NCI-H2081 treated with DMSO at 0.1 percent for 48 hours (cell line): ENCODE measurements at regions not wholly inside any gene's neighbourhood (a gene's known extent, or its start where the extent isn't known, plus 50 kb on each side); places are given as distances from the start of the nearest gene placed in this dataset.
"Not testable (repeated sequence)": the region's sequence is repeated elsewhere in the genome, so short reads cannot be mapped to it uniquely, and the experiment has no call there.

Source experiments
- DNase-seq: peaks from one replicate; lab custom pipeline; 2025; lab: John Stamatoyannopoulos, UW

DNA sequence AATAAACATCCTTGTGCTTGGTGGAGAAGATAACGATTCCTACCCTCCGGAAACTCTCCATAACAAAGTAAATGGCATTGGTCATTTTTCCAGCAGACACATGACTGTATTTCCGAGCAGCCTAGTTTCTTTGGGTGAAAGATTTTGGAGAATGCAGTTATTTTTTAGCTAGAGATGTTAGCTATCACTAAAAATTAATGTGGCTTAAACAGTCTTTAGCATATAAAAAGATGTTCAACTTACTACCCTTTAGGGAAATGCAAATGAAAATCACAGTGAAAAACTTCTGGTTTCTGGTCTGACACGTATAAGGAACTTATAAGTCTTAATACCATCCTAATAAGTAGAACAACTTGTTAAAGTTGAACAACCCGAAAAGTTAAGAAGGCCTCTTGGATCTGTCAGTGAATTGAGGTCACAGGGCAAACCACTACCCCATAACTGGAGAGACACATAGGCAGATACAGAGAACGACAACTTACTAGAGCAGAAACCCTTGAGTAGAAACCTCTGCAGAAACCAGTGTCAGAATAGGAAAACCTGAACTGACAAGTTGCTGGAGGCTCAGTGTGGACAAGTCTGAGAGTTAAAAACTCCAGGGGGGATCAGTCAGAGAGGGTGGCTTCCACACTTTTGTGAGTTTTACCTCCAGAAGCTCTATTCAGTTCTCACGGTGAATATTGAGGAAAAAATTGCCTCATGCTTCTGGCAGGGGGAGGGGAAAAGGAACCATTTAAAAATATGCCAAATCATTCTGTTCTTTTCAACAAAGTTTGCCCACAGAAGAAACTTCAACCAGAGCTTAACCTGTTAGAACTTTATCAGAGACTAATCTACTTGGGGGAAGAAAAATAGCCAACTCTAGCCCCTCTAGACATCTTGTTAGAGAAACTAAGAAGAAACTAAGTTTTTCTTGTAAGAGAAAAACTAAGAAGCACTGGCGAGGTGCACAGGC, 325.2 kb upstream of the RPS23 start:
- no peak for DNase-seq

GRCh38 chr5:82601861-82602260, 323.7 kb upstream of the RPS23 start:
- DNase-seq = no peak

GRCh38 chr5:82601077-82601476, 322.9 kb upstream of the RPS23 start:
- no peak for DNase-seq

DNA sequence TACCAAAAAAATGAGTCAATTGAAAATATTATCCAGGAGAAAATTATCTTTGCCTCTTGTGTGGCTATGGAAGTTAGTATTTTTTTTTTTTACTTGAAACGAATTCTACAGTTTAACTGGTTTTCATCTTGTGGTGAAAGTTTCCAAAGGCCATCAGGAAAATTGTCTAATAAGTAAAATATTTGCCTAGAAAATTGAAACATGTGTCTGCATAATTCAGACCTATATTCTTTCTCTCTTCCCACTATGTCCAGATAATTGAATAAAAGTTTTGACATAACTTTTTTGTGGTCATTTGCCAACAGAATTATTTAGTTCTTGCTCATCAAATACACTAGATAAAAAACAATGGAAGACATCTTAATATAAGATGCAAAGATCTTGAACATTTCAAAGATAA, 321.5 kb upstream of the RPS23 start:
- DNase-seq = no peak

DNA sequence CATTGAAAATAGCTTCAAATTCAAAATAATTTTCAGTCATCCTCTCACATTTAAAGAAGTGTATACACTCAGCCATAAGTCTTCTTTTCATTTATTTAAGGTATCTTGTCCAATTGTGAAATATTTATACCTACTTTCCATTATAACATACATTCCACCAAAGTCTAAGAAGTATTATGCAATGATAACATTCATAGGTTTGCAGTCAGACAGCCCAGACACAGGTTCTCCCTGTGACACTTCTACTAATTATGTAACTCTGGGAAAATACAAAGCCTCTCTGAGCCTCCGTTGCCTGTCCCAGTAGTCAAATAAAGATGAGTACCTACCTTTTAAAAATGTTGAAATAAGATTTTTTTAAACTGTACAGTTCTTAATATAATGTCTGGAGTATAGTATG, 320.9 kb upstream of the RPS23 start:
- DNase-seq = no peak

- DNase-seq = no peak
Measured at GRCh38 chr5:82597437-82597836, 319.3 kb upstream of the RPS23 start.

GRCh38 chr5:82596451-82596850, 318.3 kb upstream of the RPS23 start:
- DNase-seq = no peak

GRCh38 chr5:82595113-82595512, 317.0 kb upstream of the RPS23 start:
- no peak for DNase-seq

- DNase-seq = no peak
Measured at GRCh38 chr5:82594097-82594496, 315.9 kb upstream of the RPS23 start.

- DNase-seq = no peak
Measured at GRCh38 chr5:82593481-82593880, 315.3 kb upstream of the RPS23 start.

DNA sequence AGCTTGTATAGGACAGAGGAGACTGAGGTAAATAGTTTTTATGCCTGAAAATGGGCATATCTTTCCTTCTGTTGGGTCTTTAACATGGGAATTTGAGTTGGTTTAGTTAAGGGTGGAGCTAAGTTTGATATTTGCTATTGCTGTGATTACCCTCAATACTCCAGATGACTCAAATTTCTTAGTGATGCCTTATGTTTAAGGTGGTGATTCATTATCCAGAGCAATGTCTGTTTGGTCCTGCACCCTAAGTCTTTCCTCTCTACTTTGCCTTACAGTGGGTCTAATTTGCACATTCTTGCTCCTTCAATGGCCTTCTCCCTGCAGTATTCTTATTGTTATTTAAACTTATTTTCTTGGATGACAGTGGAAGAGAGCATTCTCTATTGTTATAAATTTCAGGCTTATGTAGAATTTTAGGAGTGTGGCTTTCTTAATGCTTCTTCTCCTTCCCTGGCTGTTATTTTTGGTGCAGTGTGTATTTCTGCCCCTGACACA, 312.9 kb upstream of the RPS23 start:
- no peak for DNase-seq

- no peak for DNase-seq
Measured at GRCh38 chr5:82590112-82590511, 312.0 kb upstream of the RPS23 start.

DNA sequence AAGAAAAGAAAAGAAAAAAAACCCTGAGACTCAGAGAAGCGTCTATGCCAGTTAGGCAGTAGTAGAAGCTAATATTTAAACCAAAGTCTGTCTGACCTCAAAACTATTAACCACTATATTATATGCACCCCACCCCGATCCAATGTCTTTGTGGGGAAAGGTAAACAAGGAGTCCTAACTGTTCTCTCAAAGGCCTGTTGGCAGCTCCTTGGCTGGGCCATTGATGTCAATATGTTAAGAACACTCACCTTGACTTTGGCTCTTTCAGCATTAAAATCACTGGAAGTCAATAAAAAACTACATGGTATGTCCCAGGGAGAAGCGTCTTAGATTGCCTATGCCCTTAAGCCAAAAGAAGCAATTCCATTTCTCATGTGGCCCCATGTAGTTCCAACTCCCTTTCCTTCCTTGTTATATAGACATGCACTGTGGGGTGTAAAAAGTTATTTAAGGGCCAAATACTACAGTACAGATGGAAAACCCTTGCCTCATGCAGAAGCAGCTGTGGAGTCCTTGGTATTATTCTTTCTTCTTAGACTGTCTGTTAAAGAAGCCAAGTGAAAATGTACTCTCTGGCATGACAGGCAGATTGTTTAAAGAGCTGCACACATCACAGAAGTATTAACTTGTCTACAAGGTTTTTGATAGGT, 308.6 kb upstream of the RPS23 start:
- DNase-seq = no peak

- DNase-seq = no peak
Measured at GRCh38 chr5:82586181-82586580, 308.0 kb upstream of the RPS23 start.

- no peak for DNase-seq
Measured at GRCh38 chr5:82584631-82585030, 306.5 kb upstream of the RPS23 start.

- DNase-seq = not testable (repeated sequence)
Measured at GRCh38 chr5:82583331-82583730, 305.2 kb upstream of the RPS23 start.

- no peak for DNase-seq
Measured at GRCh38 chr5:82564963-82565362, 286.8 kb upstream of the RPS23 start.

- DNase-seq = no peak
Measured at GRCh38 chr5:82563745-82564144, 285.6 kb upstream of the RPS23 start.

- no peak for DNase-seq
Measured at GRCh38 chr5:82562696-82563240, 284.6 kb upstream of the RPS23 start.

GRCh38 chr5:82561797-82562196, 283.6 kb upstream of the RPS23 start:
- DNase-seq = no peak

DNA sequence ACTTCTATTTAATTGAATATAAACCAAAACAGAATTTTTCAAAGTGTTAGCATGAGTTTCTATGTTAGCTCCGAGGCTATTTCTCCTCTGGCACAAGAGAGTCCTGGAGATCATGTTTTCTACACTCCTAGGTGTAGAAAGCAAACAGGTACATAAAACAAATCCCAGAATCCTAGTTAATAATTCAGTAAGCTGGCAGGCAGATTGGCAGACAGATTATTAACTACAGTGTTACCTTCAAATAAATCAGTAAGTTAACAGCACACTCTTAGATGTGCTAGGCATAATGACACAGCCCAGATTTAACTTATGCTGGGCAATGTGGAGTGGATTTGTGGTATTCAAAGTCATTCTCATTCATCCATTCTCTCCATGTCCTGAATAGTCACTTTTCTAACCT, 282.8 kb upstream of the RPS23 start:
- no peak for DNase-seq

GRCh38 chr5:82560561-82560960, 282.4 kb upstream of the RPS23 start:
- DNase-seq = no peak

DNA sequence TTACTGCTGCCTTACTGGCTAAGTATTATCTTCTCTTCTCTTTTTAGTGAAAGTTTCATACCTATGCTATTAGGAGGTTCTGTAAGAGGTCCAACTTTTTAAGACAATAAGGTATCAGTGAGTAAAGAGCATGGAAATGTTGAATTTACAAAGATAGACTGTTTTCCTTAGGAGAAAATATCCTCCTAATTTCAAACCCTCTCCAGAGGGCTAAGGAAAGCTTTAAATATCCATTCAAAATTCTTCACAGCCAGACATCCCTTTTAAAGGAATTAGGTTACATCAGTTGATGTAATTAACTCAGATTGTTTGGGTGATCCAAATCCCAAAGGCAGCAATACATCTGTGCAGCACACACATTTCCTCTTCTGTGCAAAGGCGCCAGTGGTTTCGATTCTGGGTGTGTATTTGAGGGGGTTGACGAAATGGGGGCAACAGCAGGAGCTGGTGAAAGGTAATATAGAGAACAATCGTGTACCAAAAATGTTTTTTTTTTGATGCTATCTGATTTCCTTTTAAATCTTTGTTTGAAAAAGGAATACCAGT, 273.8 kb upstream of the RPS23 start:
- DNase-seq = no peak
